Forelimb muscle (tissue), 1 donor: ENCODE measurements at regions not wholly inside any gene's neighbourhood (a gene's known extent, or its start where the extent isn't known, plus 50 kb on each side); places are given as distances from the start of the nearest gene placed in this dataset.
"Not testable (repeated sequence)": the region's sequence is repeated elsewhere in the genome, so short reads cannot be mapped to it uniquely, and the experiment has no call there.

Source experiments
- DNase-seq: peaks from one replicate; pipeline ENCODE4 v3.0.0-alpha.2; 2013; ENCODE audit warnings: low read depth

- no peak for DNase-seq
Observed at GRCh38 chr5:138702166-138703077, 50.8 kb upstream of the CTNNA1 start.

DNA sequence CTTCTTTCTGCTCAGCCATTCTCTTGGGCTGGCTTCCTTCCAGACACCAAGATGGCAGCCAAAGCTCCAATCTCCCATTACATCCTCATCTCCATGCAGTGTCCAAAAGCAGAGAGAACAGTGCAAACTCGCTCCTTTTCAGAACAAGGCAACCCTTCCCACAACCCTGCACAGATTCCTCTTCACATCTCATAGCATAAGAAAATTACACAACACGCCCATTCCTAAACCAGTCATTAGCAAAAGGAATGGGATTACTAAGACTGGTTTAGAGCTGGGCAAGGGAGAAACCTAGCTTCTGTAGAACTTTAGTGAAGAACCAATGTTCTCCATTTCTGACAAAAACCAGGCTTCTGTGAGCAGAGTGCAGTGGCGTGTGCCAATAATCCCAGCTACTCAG lies 51.5 kb upstream of the CTNNA1 start:
- DNase-seq = no peak

DNA sequence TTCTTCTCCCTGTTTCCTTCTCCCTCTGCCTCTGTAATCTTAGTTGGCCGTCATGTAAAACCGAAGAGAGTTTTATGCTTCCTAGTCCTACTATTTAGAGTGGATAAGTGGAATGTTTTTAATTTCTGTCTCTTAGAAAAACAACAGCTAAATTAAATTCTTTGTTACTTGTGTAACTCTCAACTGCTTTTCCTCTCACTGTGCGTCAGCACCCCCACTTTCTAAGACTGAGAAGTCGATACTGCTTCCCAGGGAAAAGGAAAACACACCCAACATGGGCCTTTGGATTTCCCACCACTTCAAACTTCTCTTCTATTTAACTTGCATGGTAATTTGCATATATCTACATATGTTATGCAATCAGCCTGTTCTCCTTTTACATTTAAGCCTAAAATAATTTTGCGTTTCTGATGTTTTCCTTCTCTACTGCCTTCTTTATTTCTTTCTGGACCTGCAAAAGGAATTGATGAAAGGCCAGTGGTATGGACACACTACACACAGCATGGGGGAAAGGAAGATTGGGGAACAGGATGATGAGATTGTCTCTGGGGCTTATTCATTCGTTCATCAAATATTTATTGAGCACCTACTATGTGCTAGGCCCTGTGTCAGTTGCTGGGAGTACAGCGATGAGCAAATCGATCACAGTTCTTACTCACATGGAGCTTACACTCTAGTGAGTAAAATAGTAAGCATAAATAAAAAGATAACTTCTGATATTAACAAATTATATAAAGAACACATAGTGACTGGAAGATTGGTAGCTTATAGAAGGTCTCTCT lies 52.5 kb upstream of the CTNNA1 start:
- no peak for DNase-seq

GRCh38 chr5:138699482-138699881 lies 53.7 kb upstream of the CTNNA1 start:
- no peak for DNase-seq

DNA sequence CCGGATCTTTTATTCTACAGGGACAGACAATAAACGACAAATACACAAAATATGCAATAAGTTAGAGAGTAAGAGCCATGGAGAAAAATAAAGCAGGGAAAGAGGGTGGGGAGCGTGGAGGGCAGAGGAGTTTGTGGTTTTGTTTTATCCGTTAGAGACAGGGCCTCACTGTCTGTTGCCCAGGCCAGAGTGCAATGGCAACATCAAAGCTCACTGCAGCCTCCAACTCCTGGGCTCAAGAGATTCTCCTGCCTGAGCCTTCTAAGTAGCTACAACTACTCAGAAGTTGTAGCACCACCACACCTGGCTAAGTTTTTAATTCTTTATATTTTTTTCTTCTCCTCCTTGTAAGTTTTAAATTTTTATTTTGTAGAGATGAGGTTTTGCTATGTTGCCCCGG lies 54.5 kb upstream of the CTNNA1 start:
- no peak for DNase-seq

DNA sequence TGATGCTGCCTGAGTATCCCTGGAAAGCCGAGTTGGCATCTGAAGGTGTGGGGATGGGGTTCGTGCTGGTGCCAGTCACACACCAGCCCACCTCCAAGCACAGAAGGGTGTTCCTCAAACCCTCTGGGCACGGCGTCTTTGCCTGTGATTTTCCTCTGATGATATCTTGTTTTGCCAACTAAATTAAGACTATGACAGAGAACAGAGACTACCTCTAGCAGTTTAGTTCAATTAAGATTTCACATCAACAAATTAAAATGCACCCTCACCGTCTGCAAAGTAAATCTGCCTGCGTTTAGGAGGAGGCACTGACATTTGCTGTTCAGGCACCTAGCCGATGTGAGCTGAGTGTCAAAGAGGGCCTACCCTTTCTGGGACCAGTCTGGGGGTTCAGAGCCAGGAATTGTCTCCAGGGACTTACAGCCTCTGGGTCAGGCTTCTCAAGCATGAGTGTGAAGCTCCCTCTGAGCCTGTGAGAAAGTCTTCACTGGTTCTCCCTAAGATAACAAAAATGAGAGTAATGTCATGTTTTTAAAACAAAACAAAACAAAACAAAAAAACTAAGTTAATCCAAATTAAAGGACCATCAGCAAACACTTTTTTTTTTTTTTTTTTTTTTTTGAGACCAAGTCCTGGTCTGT lies 55.4 kb upstream of the CTNNA1 start:
- no peak for DNase-seq

DNA sequence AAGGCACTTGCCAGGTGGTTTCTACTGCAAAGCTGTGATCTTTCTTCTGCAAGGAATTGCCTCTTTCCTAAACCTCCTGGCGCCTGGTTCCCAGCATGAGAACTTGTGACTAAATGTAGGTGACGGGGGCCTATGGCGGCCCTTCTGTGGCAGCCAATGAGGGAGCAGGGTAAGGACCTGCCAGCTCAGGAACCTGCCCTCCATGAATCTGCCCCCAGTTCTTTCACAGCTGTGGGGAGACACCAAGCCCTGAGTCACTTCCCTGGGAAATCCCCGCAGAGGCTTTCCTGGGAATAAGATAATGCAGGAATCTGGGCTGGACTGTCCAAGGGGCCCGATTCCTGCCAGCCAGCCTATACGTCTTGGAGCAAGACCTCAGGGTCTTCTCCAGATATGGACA lies 56.7 kb upstream of the CTNNA1 start:
- no peak for DNase-seq

DNA sequence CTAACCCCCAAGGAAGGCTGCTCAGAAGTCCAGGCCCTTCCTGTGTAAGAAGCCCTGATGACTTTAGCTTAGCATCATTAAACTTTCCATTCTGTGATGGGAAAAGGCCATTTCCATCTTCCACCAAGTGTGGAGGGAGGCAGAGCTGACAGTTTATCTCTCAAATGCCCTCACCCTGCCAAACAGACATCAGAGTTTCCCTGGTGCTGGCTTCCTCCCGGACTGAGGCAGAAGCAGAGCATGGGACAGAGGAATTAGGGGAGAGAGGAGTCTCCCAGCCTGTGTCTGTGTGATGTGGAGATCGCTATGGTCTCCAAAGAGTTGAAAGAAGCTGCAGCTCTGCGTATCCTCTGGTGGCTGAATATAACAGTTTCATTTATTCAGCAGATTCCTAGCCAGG lies 57.4 kb upstream of the CTNNA1 start:
- no peak for DNase-seq

GRCh38 chr5:138694146-138694545 lies 59.1 kb upstream of the CTNNA1 start:
- DNase-seq = no peak

DNA sequence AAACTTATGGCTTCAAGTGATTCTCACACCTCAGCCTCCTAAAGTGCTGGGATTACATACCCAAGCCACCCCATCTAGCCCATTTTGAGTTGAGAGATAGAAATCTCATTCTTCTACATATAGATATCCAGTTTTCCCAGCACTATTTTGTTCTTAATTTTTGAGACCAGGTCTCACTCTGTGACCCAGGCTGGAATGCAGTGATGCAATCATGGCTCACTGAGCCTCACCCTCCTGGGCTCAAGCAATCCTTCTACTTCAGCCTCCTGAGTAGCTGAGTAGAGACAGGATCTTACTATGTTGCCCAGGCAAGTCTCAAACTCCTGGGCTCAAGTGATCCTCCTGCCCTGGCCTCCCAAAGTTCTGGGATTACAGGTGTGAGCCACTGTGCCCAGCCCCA lies 60.9 kb upstream of the CTNNA1 start:
- no peak for DNase-seq

DNA sequence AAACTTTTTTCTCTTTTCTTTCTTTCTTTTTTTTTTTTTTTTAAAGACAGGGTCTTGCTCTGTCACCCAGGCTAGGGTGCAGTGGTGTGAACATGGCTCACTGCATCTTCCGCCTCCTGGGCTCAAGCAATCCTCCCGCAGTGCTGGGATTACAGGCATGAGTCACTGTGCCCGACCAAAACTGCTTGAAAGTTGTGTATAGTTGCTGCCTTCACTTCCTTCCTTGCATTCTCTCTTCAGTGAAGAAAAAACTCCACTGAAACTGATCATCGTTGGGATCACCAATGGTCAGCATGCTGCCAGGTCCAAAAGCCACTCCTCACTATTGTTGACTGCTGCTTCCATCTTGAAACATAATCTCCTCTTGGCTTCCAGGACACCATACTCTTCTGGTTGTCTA lies 66.6 kb upstream of the CTNNA1 start:
- DNase-seq = no peak

GRCh38 chr5:138685193-138685745 lies 68.0 kb upstream of the CTNNA1 start:
- DNase-seq = no peak

GRCh38 chr5:138682462-138682861 lies 70.8 kb upstream of the CTNNA1 start:
- DNase-seq = not testable (repeated sequence)

DNA sequence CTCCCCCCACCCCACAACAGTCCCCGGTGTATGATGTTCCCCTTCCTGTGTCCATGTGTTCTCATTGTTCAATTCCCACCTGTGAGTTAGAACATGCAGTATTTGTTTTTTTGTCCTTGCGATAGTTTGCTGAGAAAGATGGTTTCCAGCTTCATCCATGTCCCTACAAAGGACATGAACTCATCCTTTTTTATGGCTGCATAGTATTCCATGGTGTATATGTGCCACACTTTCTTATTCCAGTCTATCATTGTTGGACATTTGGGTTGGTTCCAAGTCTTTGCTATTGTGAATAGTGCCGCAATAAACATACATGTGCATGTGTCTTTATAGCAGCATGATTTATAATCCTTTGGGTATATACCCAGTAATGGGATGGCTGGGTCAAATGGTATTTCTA lies 74.4 kb upstream of the CTNNA1 start:
- not testable (repeated sequence) for DNase-seq

DNA sequence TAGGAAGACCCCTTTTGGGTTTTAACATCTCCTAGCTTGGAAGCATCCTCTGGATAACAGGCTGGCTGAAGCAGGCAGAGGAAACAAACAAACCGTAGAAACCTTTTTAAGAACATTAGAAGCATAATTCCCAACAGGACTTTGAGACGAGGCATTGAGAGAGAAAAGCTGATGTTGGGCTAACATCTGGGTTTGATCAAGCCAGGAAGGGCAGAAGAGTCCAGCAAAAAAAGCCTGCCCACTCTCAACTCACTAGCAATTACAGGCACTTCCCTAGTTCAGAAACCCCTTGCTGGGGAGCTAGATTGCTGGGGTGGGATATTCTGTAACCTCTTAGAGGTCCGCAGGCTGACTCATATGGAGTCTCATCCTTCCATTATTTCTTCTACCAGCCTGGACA lies 75.4 kb upstream of the CTNNA1 start:
- DNase-seq = no peak

DNA sequence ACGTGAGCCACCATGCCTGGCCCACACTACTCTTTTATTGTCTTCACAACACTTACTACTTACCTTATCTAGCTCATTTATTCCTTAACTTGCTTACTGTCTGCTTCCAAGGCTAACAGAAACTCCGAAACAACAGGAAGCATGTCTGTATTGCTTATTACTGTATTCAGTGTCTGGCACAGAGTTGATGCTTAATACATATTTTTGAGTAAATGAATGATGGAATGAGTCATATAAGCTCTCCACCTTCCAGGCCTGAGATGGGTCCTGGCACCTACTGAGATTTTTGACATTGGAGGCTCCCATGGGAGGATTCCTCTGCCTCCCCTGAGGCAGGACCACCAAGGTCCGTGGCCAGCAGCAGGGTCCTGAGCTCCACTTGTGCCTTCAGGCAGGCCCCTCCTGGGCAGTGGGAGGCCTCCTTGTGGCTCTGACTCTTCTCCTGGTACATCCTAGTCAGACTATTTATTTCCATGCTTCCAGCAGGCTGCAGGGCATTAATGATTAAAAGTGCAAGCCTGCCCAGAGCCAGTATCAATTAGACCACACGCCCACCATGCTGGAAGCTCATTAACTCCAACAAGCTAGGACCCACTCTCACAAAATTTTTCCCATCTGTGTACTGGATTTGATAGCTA lies 76.5 kb upstream of the CTNNA1 start:
- no peak for DNase-seq

DNA sequence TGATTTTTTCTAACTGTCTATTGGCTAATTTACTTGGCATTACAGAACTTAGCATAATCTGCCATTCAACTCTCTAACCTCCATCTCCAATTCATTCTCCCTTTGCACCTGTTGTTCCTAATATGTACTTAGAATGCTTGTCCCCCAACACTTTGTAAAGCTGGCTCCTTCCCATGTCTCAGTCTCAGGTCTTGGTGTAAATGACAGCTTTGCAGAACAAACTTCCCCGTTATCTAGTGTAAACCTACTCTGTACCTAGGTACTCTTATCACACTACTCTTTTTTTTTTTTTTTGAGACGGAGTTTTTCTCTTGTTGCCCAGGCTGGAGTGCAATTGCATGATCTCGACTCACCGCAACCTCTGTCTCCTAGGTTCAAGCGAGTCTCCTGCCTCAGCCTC lies 77.2 kb upstream of the CTNNA1 start:
- no peak for DNase-seq

DNA sequence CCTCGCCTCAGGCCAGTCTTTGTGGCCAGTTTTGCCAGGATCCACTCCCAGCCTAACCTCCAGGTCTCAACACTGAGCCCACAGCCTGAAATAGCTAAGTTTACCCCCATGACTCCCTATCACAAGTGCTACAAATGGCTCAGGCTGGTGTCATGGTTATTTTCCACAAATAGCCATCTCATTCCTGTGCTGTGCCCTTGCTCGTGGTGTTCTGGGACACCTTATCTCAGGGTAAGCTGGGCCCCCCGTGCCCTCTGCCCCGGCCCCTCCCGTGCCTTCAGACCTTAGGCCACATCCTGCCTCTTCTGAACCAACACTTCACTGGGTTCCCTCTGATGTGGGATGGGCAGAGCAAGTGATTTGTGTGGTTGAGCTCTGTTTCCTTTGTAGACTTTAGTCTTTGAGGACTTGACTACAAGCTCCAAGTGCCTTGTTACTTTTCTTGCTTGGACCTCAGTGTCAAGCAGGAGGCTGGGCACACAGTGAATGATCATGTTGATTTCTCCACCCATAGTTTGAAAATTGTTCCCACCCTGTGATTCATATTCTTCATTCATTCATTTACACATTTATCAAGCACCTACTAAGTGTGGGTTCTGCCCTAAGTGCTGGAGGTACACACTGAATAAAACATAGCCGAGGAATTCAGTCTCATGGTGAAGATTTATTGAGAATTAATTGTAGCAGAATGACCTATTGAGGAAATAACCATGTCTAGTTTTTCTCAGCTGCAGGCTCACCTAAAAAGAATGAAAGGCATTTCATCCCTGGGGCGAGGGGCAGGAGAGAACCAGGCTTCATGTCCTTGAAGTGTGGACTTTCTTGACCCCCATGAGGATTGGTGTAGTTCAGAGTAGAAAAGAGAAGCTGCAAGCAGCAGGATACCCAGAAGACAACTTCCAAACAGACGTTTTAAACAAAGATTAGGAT lies 84.5 kb upstream of the CTNNA1 start:
- DNase-seq = no peak

DNA sequence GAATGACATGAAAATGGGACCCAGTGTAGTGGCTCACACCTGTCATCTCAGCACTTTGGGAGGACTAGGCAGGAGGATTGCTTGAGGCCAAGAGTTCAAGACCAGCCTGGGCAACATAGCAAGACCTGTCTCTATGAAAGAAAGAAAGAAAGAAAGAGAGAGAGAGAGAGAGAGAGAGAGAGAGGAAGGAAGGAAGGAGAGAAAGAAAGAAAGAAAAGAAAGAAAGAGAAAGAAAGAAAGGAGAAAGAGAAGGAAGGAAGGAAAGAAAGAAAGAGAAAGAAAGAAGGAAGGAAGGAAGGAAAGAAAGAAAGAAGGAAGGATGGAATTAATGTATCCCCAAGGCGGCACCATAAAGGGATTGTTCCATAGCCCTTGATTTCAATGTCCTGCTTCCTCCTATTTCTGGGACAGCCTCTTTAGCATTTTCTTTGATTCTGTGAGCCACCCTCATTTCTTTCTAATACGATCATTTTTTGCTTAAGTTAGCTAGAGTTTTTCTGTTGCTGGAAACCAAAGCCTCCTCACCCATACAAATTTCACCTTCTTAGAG lies 85.4 kb upstream of the CTNNA1 start:
- DNase-seq = not testable (repeated sequence)

DNA sequence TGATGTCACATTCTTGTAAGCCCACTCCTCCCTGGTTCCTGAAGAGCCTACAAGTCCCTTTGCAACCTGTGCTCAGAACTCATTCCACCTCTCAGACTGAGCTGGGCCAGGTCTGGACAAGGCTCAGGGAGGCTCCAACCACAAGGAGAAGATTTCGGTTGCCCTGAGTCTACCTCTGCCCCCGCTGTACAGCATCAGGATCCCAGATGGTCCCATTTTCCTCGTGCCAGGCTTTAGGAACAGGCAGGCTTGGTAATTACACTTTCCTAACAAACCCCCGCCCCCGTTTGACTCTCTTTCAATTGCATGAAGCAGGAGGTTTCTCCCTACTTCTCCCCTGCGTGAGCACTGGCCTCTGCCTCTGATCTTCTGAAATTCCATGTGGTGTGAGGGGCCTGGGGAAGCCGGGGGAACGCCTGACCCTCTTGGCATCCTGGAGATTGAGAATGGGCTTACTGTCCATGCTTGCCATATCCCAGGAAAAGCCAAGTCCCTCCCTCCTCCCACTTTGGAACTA lies 86.9 kb upstream of the CTNNA1 start:
- DNase-seq = no peak
